Thyroid gland (tissue), 4 donors: ENCODE measurements at regions not wholly inside any gene's neighbourhood (a gene's known extent, or its start where the extent isn't known, plus 50 kb on each side); places are given as distances from the start of the nearest gene placed in this dataset.
"Not testable (repeated sequence)": the region's sequence is repeated elsewhere in the genome, so short reads cannot be mapped to it uniquely, and the experiment has no call there.

ENCODE experiments used
- DNase-seq, 2 donors: peaks; one replicate each; pipeline ENCODE4 v3.0.0-alpha.2; 2019
- H3K27ac ChIP-seq, 3 donors: fragments of 200-600 bp; sonication (generic); 1 replicate in 2 of 3; 2 replicates in 1 of 3; pipeline ENCODE4 v1.5.1; 2016 to 2019; ENCODE audit warnings: mild to moderate bottlenecking in 1 of 3, moderate library complexity in 1 of 3
- H3K27me3 ChIP-seq: fragments of 200-600 bp; sonication (generic); one replicate; pipeline ENCODE4 v1.5.1; 2019
- H3K36me3 ChIP-seq, 2 donors: fragments of 200-600 bp; sonication (generic); one replicate each; pipeline ENCODE4 v1.5.1; 2016 to 2019
- H3K4me1 ChIP-seq, 2 donors: fragments of 200-600 bp; sonication (generic); one replicate each; pipeline ENCODE4 v1.5.1; 2017 to 2019
- H3K4me3 ChIP-seq, 3 donors: fragments of 200-600 bp; sonication (generic); replicated peaks in 1 of 3; 1 replicate in 2 of 3; 2 replicates in 1 of 3; pipeline ENCODE4 v1.5.1; 2016; ENCODE audit warnings: mild to moderate bottlenecking in 1 of 3
- H3K9me3 ChIP-seq: fragments of 200-600 bp; sonication (generic); one replicate; pipeline ENCODE4 v1.5.1; 2017
- POLR2A ChIP-seq, 2 donors: fragments of 450-650 bp; IDR thresholded peaks; one replicate each; pipeline ENCODE4 v1.6.1; 2017; ENCODE audit warnings: antibody characterized with exemption in 2 of 2, mild to moderate bottlenecking in 2 of 2, moderate library complexity in 1 of 2
- WGBS, 2 donors: methylation state at CpG; one replicate each; pipeline ENCODE4 v1.1.5; 2017; 5-methylcytosine and 5-hydroxymethylcytosine counted together
- intact Hi-C: fragments of 100-400 bp; cut with DNase I; formaldehyde crosslinking; loops from one replicate; pipeline ENCODE4 v1.15.1; 2023
- TF ChIP-seq, protein P1 (sequence below), 6 experiments: fragments of 200-600 bp in 3 of 6; fragments of 450-650 bp in 3 of 6; sonication (generic) in 3 of 6; IDR thresholded peaks; one replicate each; pipeline ENCODE4 v1.5.1; 2016 to 2019; ENCODE audit warnings: antibody characterized with exemption in 6 of 6, mild to moderate bottlenecking in 2 of 6, inconsistent platforms in 1 of 6, moderate library complexity in 1 of 6

DNA sequence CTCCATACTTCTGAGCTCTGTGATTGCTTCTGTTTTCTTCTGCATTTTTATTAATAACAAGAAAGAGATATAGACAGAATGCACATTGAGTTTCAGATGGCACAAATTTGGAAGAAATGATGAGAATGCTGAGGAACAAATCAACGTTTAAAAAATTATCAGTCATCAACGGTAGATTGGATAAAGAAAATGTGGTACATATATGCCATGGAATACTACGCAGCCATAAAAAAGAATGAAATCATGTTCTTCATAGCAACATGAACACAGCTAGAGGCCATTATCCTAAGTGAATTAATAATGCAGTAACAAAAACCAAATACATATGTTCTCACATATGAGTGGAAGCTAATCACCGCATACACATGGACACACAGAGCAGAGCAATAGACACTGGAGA, 81.8 kb downstream of the DUSP6 start:
- DNase-seq = no peak
- Histone ChIP-seq H3K36me3 (no peaks in the 10 kb centered on the region), H3K4me1 (no peaks in the 10 kb centered on the region), H3K27ac (no peak overlapping the region), H3K27me3 (no peaks in the 10 kb centered on the region), H3K9me3 (no peaks in the 10 kb centered on the region), H3K4me3 (no peak overlapping the region)
- intact Hi-C loops = no loop called here
- 92 to 93% methylated on average over 4 of the region's 4 CpGs for WGBS, 2 donors
- TF ChIP-seq POLR2A (IDR thresholded peaks at IDR 0.05) = no peak
- TF ChIP-seq, protein P1, sequence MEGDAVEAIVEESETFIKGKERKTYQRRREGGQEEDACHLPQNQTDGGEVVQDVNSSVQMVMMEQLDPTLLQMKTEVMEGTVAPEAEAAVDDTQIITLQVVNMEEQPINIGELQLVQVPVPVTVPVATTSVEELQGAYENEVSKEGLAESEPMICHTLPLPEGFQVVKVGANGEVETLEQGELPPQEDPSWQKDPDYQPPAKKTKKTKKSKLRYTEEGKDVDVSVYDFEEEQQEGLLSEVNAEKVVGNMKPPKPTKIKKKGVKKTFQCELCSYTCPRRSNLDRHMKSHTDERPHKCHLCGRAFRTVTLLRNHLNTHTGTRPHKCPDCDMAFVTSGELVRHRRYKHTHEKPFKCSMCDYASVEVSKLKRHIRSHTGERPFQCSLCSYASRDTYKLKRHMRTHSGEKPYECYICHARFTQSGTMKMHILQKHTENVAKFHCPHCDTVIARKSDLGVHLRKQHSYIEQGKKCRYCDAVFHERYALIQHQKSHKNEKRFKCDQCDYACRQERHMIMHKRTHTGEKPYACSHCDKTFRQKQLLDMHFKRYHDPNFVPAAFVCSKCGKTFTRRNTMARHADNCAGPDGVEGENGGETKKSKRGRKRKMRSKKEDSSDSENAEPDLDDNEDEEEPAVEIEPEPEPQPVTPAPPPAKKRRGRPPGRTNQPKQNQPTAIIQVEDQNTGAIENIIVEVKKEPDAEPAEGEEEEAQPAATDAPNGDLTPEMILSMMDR (IDR thresholded peaks at IDR 0.05) = no peak

DNA sequence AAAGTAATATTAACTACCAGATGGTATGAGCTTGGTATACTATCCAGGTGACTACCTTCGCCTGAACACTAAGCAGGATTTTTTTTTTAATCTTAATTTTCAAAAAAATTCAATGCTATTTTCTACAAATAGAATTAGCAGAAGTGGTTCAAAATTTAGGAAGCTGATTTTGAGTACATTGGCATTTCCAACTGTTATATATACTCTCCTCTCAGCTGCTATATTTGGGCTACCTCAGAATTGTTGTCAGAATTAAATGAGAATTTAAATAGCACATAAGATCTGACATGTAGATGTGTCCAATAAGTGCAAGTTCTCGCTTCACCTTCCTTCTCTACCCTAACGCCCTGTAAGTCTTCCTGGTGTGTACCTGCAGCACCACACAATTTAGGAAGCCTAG, 83.1 kb downstream of the DUSP6 start:
- Histone ChIP-seq H3K4me3 (no peak overlapping the region), H3K27ac (no peak overlapping the region), H3K27me3 (no peaks in the 10 kb centered on the region), H3K9me3 (no peaks in the 10 kb centered on the region), H3K4me1 (no peaks in the 10 kb centered on the region), H3K36me3 (no peaks in the 10 kb centered on the region)
- intact Hi-C loops = no loop called here
- TF ChIP-seq POLR2A (IDR thresholded peaks at IDR 0.05) = no peak
- TF ChIP-seq, protein P1 (IDR thresholded peaks at IDR 0.05) = no peak
- DNase-seq = no peak
- 91 to 97% methylated on average over 3 of the region's 3 CpGs for WGBS, 2 donors

DNA sequence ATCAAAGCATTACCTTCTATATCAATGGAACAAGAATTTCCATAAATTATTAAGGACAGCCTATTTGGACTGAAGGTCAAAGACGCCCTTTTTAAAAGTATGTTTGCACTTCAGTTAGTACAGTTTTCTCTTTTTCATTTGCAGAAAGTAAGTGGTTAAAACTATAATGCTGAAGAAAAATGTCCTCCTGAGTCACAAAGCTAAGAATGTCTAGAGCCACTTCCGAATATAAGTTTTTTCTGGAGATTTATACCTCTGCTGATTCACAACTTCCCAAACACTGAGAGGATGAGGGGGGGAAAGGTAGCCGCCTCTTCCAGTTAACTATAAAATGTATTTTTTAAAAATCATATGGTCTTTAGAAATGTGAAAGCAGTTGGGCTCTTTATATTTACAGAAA, 84.9 kb downstream of the DUSP6 start:
- Histone ChIP-seq H3K27ac (no peak overlapping the region), H3K36me3 (no peaks in the 10 kb centered on the region), H3K9me3 (no peaks in the 10 kb centered on the region), H3K27me3 (no peaks in the 10 kb centered on the region), H3K4me3 (no peak overlapping the region), H3K4me1 (no peaks in the 10 kb centered on the region)
- no peak for DNase-seq
- intact Hi-C loops = no loop called here
- TF ChIP-seq POLR2A (IDR thresholded peaks at IDR 0.05) = no peak
- TF ChIP-seq, protein P1 (IDR thresholded peaks at IDR 0.05) = no peak
- 78 to 82% methylated on average over 3 of the region's 3 CpGs for WGBS, 2 donors

DNA sequence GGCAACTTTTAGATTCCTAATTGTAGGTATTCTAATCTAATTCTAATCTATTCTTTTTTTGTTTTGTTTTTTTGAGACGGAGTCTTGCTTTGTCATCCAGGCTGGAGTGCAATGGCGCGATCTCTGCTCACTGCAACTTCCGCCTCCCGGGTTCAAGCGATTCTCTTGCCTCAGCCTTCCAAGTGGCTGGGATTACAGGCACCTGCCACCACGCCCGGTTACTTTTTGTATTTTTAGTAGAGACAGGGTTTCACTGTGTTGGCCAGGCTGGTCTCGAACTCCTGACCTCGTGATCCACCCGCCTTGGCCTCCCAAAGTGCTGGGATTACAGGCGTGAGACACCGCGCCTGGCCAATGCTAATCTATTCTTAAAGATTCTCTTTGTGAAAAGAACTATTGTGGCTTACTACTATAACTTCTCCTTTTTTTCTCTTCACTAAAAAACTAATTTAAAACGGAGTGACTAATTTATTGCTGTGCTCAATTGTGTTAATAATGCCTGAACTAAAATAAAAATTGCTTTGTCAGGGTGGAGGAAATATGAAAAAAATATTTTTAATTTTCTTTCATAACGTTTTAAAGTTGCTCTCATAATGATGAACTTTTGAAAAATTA, 85.6 kb downstream of the DUSP6 start:
- intact Hi-C loops, H3K27me3 ChIP-seq, H3K9me3 ChIP-seq, H3K27ac ChIP-seq, H3K4me3 ChIP-seq, H3K4me1 ChIP-seq, H3K36me3 ChIP-seq, DNase-seq: not testable (repeated sequence)
- 85 to 93% methylated on average over 16 of the region's 16 CpGs for WGBS, 2 donors

DNA sequence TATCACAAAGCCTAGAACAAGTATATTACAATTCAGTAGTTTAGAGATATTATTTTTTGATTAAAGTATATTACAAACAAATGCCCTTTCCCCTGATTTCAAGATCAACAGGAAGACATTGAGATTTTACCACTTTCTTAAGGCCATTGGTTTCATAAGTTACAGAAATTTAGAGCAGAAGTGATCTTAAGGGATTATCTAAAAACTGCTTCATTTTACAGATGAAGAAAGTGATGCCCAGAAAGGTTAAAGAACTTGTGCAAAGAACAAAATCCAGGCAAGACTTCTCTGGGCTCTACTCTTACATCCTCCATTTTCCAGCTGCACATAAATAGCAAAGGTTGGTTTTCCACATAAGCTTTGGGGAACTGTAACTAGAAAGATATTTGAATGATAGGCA, 87.5 kb downstream of the DUSP6 start:
- Histone ChIP-seq H3K4me3 (no peak overlapping the region), H3K9me3 (no peaks in the 10 kb centered on the region), H3K27me3 (no peaks in the 10 kb centered on the region), H3K27ac (no peak overlapping the region), H3K4me1 (no peaks in the 10 kb centered on the region), H3K36me3 (no peaks in the 10 kb centered on the region)
- no peak for DNase-seq
- TF ChIP-seq POLR2A (IDR thresholded peaks at IDR 0.05) = no peak
- TF ChIP-seq, protein P1 (IDR thresholded peaks at IDR 0.05) = no peak
- intact Hi-C loops = no loop called here

DNA sequence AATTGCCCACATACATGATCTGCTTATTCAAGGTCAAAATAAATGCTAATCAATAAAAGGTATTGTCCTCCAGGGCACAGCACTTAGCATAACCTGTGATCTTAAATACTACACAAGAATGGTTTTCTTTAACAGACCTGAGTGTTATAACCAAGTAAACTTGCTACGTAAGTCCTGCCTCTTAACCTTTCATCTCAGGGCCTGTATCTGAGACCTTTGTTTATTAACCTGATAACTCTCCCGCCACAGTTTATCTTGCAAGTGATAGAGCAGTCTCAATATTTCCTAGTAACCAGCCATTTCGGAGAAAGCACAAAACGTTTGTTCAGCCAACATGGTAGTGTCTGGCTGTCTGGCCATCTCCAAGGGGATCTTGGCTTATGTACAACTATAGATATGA, 88.4 kb downstream of the DUSP6 start:
- no peaks in the 10 kb centered on the region for H3K36me3 ChIP-seq
- H3K4me1 ChIP-seq = no peaks in the 10 kb centered on the region
- no peak overlapping the region for H3K27ac ChIP-seq
- intact Hi-C loops = no loop called here
- DNase-seq = no peak
- WGBS, 2 donors = 77 to 84% methylated on average over 4 of the region's 4 CpGs
- H3K27me3 ChIP-seq = no peaks in the 10 kb centered on the region
- no peak overlapping the region for H3K4me3 ChIP-seq
- H3K9me3 ChIP-seq = no peaks in the 10 kb centered on the region
- TF ChIP-seq POLR2A (IDR thresholded peaks at IDR 0.05) = no peak
- TF ChIP-seq, protein P1 (IDR thresholded peaks at IDR 0.05) = no peak
